ENCODE measurements at regions not wholly inside any gene's neighbourhood (a gene's known extent, or its start where the extent isn't known, plus 50 kb on each side); places are given as distances from the start of the nearest gene placed in this dataset.
A peak's percentile ranks its signal among the peaks of the same experiment; 100 is the strongest.

DNA sequence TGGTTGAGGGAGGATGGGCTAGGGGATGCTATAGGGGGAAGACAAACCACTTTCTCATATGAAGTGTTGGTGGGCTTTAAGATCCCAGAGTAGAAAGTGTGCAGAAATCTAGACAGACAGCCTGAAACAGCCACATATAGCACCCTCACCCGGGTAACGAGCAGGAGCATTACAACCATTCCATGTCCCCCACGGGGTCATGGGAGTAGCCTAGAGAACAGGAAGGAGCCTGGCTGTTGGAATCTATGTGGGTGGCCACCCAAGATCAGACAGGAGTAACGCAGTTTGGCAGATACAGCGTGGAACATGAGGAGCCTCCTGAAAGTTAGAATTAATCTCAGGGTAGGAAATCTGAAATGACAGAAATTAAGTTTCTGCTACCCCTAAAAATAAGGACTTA is 146.1 kb upstream of the RAI14 start:
- DNase-seq = no peak

DNA sequence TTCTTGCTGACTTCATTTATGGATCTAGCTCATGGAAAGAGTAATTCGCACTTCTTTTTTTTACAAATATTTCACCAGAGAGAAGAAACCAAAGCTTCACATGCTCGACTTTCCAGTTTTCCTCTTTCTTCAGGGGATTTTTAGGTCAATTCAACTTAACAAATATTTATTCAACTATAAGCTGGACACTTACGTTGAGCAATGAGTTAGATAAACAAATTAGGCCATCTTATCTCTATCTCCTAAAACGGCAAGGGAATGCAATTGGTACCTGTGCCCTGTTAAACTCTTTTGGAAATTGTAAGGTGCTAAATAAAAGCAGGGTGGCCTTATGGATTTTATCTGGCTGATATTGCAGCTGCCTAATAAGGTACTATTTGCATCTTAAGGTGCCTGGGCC is 145.1 kb upstream of the RAI14 start:
- no peak for DNase-seq

DNA sequence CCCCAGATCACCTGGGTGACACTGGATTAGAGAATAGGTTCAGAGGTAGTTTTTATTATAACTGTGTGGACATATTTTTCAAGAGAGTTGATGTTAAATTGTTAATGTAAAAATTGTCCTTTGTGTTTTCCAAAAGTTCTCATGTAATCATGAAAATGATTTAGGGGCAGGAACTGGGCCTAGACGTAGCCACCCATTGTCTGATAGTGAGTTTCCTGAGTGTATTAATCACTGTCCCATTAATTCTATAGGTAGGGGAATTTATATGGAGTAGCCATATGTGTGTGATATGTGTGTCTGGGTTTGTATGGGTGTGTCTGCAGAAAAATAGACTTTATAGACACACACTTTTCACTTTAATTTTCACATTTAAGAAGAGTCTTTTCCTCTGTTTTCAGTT is 144.6 kb upstream of the RAI14 start:
- DNase-seq = no peak

GRCh38 chr5:34511915-34512314 is 144.2 kb upstream of the RAI14 start:
- no peak for DNase-seq

GRCh38 chr5:34516166-34516565 is 140.0 kb upstream of the RAI14 start:
- no peak for DNase-seq

GRCh38 chr5:34516686-34517085 is 139.4 kb upstream of the RAI14 start:
- DNase-seq = no peak

DNA sequence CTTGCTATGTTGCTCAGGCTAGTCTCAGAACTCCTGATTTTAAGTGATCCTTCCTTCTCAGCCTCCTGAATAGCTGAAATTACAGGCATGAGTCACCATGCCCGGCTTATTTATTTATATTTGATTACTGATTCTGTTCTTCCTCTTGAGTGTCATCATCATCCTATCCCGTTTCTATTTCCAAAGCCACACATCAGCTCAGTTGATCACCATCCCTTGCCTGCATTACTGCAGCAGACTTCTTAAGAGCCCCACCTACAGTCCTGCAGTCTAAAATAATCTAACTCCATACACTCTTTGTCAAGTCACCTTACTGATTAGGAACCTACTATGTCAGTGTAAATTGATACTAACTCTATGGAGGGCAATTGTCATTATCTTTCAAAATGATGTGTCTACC is 138.9 kb upstream of the RAI14 start:
- no peak for DNase-seq

GRCh38 chr5:34519489-34520220 is 136.5 kb upstream of the RAI14 start:
- DNase-seq = no peak

- DNase-seq = no peak
Measured at GRCh38 chr5:34521628-34522290, 134.4 kb upstream of the RAI14 start.

- DNase-seq = peak; percentile 71
Measured at GRCh38 chr5:34522599-34523386, 133.3 kb upstream of the RAI14 start.

DNA sequence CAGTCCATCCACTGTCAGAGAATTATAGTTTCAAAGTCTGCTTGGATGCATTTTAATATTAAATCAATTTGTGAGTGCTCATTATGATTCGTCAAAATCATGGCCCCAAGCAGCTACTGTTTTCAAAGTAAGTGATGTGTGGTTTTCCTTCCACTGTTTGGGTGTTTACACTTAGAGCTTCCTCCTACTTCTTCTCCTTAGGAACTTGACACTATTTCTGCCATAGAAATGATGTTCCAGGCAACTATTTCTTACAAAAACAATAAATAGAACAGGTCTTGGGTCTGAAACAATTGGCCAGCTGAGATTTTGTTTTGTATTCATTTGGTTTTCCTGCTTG is 132.8 kb upstream of the RAI14 start:
- DNase-seq = no peak

DNA sequence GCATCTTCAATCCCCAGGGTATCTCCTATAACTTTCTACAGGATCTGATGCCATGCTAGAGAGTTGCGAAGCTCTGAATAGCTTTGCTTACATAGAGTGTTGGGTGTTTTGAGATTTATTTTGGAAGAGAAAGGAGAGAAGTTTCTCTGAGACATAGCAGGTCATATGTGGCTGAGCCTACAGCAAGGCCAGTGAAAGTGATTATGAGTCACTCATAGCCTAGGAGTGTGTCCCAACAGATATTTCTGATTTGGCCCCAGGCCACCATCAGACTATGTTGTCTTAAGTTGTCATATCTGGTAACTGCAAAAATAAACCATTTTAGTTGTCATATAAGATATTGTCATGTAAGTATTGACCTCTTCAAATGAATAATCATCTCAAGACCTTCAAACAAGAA is 132.0 kb upstream of the RAI14 start:
- DNase-seq = no peak

DNA sequence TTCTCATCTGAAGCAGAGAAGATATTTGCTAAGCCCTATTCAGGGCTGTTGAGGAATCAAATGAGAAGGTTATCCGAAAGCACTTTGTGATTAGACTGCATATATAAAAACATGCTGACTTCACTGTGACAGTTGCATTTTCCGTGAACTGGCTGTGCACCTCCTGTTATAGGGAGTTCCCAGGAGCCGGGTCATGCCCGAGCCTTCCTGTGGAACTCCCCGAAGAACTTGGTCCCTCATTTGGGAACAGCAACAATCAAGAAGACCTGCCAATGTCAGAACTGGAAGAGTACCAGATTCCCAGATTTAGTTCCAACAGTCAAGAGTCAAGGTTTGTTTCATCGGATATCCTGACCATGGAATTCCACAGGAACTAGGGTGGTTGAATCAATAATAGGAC is 130.4 kb upstream of the RAI14 start:
- DNase-seq = no peak

DNA sequence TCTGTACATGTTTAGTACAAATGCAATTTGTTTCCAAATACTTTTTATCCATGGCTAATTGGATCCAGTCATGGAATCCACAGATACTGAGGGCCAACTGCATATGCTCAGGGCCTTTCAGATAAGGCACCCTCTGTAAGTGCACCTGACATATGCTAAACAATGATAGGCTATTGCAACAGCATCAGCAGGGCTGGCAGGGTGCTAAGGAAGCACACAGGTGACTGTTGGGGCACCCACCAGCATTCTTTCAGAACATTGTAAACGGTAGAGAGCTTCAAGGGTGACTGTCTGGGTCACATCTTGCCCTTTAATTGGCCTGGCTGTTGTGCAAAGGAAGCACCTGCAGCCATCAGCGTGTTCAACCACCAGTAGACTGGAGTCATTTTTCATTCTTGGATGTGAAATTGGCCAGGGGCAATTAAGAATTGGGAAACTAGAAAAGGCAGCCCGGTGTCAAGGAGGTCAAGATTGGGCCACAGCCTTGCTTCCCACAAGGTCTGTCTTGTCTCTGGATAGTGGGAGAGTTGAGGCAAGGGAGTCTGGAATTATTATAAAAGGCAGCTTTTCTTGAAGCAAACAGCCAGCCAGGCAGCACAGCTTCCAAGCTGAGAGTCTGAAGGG is 129.3 kb upstream of the RAI14 start:
- DNase-seq = no peak

DNA sequence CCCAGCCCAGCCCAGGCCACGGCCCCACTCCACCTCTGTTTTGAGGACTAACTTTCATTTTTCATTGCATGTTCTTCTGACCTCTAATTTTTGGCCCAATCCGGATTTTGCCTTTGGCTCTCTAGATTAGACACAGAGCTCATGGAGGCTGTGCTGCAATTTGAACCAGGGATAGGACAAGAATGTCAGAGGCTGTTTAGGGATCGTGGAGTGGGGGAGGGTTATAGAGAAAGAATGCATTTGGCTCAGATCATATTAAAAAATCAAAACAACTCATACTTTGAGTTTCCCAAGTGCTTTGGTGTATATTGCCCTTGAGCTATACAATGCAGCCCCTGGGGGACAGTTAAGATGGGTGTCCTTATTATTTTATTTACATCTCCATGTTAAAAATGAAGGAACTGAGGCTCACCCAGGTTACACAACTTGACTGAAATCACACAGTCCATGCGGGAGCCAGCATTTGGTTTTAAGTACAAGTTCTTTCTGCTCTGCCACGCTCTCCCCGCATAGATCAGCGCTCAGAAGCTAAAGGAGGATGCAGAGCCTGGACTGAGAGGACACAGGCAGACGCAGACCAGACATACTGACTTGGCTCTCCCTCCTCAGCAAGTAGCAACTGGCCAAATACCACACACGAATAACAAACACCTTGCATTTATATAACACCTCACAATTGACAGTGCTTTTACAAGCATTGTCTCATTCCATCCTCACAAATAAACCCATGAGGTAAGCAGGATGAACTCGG is 126.4 kb upstream of the RAI14 start:
- DNase-seq = no peak

DNA sequence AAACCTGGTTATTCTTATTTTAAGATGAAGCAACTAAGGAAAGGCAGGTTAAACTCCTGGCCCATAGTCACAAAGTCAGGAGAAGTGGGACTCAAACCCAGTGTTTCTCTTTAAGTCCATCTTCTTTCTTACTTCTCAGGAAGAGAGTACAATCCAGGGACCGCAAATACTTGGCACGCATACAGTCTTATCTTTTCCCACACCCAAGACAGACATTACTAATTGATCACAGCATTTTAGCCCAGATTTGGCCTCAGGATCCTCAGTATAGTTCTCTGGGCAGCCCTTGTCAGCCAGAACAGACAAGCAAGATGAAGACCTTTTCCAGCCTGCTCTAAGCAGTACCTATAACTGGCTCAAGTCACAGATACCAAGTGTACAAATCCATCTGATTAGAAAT is 125.5 kb upstream of the RAI14 start:
- DNase-seq = no peak

DNA sequence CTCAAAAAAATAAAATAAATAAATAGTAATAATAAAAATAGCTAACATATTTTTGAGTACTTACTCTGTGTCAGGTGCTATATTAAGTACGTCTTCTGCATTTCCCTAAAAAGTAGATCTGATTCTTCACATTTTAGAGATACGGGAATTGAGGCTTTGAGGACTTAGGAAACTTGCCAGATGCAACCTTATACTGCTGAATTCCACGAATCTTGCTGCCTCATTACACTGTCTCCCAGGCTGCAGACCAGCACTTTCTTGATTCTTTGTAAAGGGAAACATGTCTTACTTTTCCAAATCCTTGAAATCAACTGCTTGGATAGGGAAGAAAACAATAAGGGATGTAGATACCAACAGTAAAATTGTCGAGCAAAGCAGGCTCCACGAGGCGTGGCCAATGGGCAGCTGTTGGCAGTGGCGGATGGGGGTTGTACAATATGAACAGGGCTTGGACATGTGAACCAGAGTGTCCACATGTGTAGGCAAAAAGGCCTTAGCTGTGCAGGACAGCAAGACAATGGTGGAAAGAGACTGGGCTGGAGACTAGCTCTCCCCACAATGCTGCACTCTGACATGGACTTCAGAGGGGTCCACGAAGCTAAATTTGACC is 124.3 kb upstream of the RAI14 start:
- DNase-seq = no peak

- DNase-seq = no peak
Measured at GRCh38 chr5:34533582-34534522, 122.3 kb upstream of the RAI14 start.

GRCh38 chr5:34534523-34535103 is 121.5 kb upstream of the RAI14 start:
- no peak for DNase-seq

DNA sequence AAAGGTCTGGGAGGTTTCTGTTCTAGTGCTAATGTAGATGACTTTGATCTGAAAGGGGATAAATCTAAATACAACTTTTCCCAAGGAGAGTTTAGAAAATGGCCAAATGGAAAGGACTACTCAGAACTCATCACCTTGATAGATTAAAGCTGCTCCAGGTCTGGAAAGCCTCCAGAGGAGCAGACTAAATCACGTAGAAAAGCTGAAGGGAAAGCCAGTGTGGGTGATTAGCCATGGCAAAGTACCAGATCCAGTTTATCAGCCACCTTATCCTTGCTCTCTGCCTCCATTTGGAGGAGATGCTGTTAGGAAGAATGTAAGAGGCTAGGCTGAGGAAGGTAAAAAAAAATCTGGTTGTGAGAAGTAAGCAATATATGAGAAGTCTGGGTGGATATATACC is 120.7 kb upstream of the RAI14 start:
- DNase-seq = no peak

All from midbrain (tissue), 1 donor.